ENCODE measurements at regions not wholly inside any gene's neighbourhood (a gene's known extent, or its start where the extent isn't known, plus 50 kb on each side); places are given as distances from the start of the nearest gene placed in this dataset.
"Not testable (repeated sequence)": the region's sequence is repeated elsewhere in the genome, so short reads cannot be mapped to it uniquely, and the experiment has no call there.

GRCh38 chr15:70526221-70526973 is 237.0 kb downstream of the UACA start:
- DNase-seq (ENCODE audit: extremely low read depth in 1 of 2, low read depth in 1 of 2): no peak

GRCh38 chr15:70525551-70525950 is 237.8 kb downstream of the UACA start:
- DNase-seq (ENCODE audit: extremely low read depth in 1 of 2, low read depth in 1 of 2): no peak

- no peak for DNase-seq (ENCODE audit: extremely low read depth in 1 of 2, low read depth in 1 of 2)
Measured at GRCh38 chr15:70524470-70524869, 238.9 kb downstream of the UACA start.

- no peak for DNase-seq (ENCODE audit: extremely low read depth in 1 of 2, low read depth in 1 of 2)
Measured at GRCh38 chr15:70523616-70524015, 239.7 kb downstream of the UACA start.

- DNase-seq (ENCODE audit: extremely low read depth in 1 of 2, low read depth in 1 of 2): no peak
Measured at GRCh38 chr15:70523192-70523591, 240.2 kb downstream of the UACA start.

- no peak for DNase-seq (ENCODE audit: extremely low read depth in 1 of 2, low read depth in 1 of 2)
Measured at GRCh38 chr15:70522323-70522966, 240.9 kb downstream of the UACA start.

GRCh38 chr15:70521576-70522322 is 241.6 kb downstream of the UACA start:
- DNase-seq (ENCODE audit: extremely low read depth in 1 of 2, low read depth in 1 of 2): no peak

GRCh38 chr15:70519616-70520015 is 243.7 kb downstream of the UACA start:
- DNase-seq (ENCODE audit: extremely low read depth in 1 of 2, low read depth in 1 of 2): no peak

GRCh38 chr15:70519004-70519365 is 244.4 kb downstream of the UACA start:
- no peak for DNase-seq (ENCODE audit: extremely low read depth in 1 of 2, low read depth in 1 of 2)

- no peak for DNase-seq (ENCODE audit: extremely low read depth in 1 of 2, low read depth in 1 of 2)
Measured at GRCh38 chr15:70518201-70519003, 245.0 kb downstream of the UACA start.

GRCh38 chr15:70517194-70517590 is 246.2 kb downstream of the UACA start:
- DNase-seq (ENCODE audit: extremely low read depth in 1 of 2, low read depth in 1 of 2): no peak

GRCh38 chr15:70516408-70517193 is 246.8 kb downstream of the UACA start:
- DNase-seq (ENCODE audit: extremely low read depth in 1 of 2, low read depth in 1 of 2): no peak

GRCh38 chr15:70514251-70514650 is 249.1 kb downstream of the UACA start:
- DNase-seq (ENCODE audit: extremely low read depth in 1 of 2, low read depth in 1 of 2): no peak

GRCh38 chr15:70513819-70514218 is 249.5 kb downstream of the UACA start:
- no peak for DNase-seq (ENCODE audit: extremely low read depth in 1 of 2, low read depth in 1 of 2)

- DNase-seq (ENCODE audit: extremely low read depth in 1 of 2, low read depth in 1 of 2): peak in 1 of 2 donors; percentile 43
Measured at GRCh38 chr15:70512772-70513362, 250.5 kb downstream of the UACA start.

- not testable (repeated sequence) for DNase-seq (ENCODE audit: extremely low read depth in 1 of 2, low read depth in 1 of 2)
Measured at GRCh38 chr15:70511972-70512587, 251.3 kb downstream of the UACA start.

GRCh38 chr15:70510433-70510832 is 252.9 kb downstream of the UACA start:
- DNase-seq (ENCODE audit: extremely low read depth in 1 of 2, low read depth in 1 of 2): no peak

- no peak for DNase-seq (ENCODE audit: extremely low read depth in 1 of 2, low read depth in 1 of 2)
Measured at GRCh38 chr15:70509731-70510143, 253.6 kb downstream of the UACA start.

- no peak for DNase-seq (ENCODE audit: extremely low read depth in 1 of 2, low read depth in 1 of 2)
Measured at GRCh38 chr15:70509282-70509662, 254.1 kb downstream of the UACA start.

Data from stimulated activated CD8-positive, alpha-beta memory T cell treated with anti-CD3 and anti-CD28 coated beads, Interleukin-7, amount 100 ng/mL, for 48 hours (primary cell).